ENCODE measurements at regions not wholly inside any gene's neighbourhood (a gene's known extent, or its start where the extent isn't known, plus 50 kb on each side); places are given as distances from the start of the nearest gene placed in this dataset.

DNA sequence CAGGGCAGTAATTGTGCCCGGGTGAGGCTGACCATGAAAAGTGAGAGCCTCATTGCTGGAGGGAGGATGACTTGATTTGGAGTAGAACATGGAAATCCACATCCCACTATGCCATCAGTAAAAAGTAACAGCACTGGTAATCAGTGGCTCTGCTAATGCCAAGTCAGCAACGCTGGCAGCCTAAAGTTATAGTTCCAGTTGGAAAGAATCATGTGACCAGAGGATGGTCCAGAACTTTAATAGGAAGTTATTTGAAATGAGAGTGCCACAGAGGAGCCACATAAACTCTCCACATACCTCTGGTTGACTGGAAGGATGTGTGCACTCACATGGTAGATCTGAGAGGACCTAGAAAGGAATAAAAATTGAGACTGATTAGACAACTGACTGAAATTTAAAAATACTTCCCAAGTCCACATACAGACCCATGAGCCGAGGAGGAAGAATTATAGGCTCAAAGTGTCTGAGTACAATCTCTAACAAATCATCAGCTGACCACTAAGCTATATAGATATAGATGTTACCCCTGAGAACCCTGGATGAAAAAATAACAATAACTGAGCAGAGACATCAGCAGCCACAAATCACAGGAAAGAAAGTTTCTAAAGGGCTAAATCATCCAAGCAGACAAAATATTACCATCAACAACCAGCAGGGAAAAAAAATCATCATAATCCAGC, 346.8 kb downstream of the STK39 start:
- FAIRE-seq (no peak), DNase-seq (ENCODE audit: extremely low spot score, insufficient read length, low read depth) (no peak)

DNA sequence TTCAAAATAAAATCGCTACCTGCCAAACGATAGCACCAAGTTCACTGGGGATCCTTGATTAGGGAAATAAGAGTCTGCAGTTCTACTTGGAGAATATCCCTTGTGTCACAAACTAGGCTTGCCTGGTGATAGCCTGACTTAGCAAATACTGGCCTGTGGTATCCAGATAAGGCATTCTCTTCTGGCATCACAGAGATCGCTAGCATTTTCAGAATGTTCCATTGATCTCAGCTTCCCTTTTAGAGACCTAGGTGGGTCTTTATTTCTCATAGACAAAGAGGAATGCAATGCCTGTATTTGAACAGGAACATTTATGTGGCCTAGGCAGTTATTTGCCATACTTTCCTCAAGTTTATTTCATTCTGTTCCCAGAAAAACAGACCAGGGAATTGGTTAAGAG, 349.1 kb downstream of the STK39 start:
- FAIRE-seq = no peak

GRCh38 chr2:167891841-167892240, 355.6 kb downstream of the STK39 start:
- DNase-seq (ENCODE audit: extremely low spot score, insufficient read length, low read depth) (no peak), FAIRE-seq (no peak)

More for the DNA sequence above, 349.1 kb downstream of the STK39 start:
- no peak for DNase-seq (ENCODE audit: extremely low spot score, insufficient read length, low read depth)

GRCh38 chr2:167890739-167891138, 356.7 kb downstream of the STK39 start:
- no peak for DNase-seq (ENCODE audit: extremely low spot score, insufficient read length, low read depth)
- FAIRE-seq = no peak

DNA sequence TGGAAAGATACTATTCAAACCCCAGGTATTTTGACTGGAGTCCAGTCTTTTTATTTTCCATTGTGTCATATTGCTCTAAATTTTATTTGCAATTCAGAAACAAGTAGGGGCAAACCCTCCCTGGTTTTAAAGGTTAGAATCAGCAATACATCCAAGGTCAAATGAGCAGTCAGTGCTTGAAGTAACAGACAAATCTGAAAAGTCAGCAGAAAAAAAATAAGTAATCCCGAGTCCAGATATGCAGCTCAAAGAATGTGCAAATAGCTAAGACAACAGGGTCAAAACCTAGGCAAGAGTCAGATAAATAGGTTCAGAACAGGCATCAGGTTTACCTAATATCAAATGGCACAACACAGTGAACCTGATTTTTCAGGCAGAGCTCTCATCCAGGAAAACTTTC, 367.0 kb downstream of the STK39 start:
- DNase-seq (ENCODE audit: extremely low spot score, insufficient read length, low read depth) = no peak
- no peak for FAIRE-seq

DNA sequence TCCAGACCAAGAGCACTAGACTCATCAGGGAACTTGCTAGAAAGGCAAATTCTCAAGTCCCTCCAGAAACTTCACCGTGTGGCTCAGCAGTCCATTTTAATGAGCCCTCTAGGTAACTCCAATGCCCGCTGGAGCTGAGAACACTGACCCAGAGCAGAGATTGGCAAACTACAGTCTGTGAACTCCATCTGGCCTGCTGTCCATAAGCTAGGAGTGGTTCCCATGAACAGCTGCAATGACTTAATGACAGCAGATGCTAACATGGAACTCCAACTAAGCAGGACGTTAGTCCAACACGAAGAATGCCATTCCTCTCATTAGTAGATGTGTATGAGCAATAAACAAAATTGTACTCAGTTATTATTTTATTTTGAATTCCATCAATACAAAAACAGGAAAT, 371.9 kb downstream of the STK39 start:
- FAIRE-seq = no peak
- no peak for DNase-seq (ENCODE audit: extremely low spot score, insufficient read length, low read depth)

DNA sequence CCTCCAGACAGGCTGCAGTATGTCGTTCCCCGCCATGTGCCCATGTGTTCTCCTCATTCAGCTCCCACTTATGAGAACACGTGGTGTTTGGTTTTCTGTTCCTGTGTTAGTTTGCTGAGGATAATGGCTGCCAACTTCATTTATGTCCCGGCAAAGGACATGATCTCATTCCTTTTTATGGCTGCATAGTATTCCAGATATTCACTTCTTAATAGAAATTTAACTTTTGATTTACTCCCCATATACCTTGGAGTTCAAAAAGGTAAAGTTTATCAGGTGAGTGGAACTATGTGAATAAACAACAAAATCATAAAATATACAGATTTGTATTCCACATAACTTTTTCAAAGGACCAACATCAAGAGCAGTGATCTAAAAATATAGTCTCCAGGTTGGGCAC, 372.6 kb downstream of the STK39 start:
- FAIRE-seq (no peak), DNase-seq (ENCODE audit: extremely low spot score, insufficient read length, low read depth) (no peak)

GRCh38 chr2:167871286-167871685, 376.1 kb downstream of the STK39 start:
- FAIRE-seq (no peak), DNase-seq (ENCODE audit: extremely low spot score, insufficient read length, low read depth) (no peak)

DNA sequence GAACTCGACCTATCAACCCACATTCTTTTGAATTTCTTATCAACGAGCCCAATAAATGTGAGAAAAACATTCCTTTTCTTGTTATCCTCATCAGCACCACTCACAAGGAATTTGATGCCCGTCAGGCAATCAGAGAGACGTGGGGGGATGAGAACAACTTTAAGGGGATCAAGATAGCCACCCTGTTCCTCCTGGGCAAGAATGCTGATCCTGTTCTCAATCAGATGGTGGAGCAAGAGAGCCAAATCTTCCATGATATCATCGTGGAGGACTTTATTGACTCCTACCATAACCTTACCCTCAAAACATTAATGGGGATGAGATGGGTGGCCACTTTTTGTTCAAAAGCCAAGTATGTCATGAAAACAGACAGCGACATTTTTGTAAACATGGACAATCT, 378.2 kb downstream of the STK39 start:
- FAIRE-seq (no peak), DNase-seq (ENCODE audit: extremely low spot score, insufficient read length, low read depth) (no peak)

DNA sequence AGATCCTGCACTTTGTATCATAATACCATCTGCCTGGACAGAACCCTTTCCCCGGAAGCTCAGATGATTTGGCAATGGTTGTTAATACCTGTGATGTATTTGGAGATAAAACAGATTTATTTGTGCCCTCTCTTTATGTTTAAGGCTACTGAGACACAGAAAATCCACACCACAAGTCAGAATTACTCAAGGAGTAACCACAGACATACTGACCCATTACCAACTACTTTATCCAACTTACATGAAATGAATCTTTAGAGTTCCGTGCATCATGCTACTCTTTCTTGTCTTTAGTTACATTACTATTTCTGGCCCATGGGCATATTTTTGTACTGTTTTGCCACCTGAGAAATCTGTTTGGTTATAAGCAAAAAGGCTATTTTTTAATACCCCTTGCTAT, 384.0 kb downstream of the STK39 start:
- DNase-seq (ENCODE audit: extremely low spot score, insufficient read length, low read depth) = no peak
- peak; percentile 48 for FAIRE-seq

DNA sequence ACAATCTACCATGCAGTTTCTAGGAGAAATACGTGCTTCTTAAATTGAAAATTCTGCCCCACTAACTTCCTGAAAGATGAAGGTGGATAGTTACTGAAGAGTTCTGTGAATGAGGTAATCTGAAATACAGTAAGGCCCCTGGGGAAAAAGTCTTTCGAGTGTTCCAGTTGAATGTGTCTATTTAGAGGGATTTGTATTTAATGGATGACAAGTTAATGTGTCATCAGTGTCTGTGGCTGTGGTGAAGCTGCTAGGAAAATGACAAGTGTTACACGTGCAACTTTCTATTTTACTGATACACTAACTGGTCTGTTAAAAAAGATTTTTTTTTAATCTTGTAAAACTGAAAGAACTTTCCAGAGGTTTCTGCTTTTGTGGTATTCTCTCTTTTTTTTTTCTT, 384.6 kb downstream of the STK39 start:
- DNase-seq (ENCODE audit: extremely low spot score, insufficient read length, low read depth) = peak; percentile 18
- FAIRE-seq = peak; percentile 93

- no peak for FAIRE-seq
- DNase-seq (ENCODE audit: extremely low spot score, insufficient read length, low read depth) = no peak
Observed at GRCh38 chr2:167862296-167862695, 385.1 kb downstream of the STK39 start.

GRCh38 chr2:167861574-167862193, 385.7 kb downstream of the STK39 start:
- no peak for FAIRE-seq

GRCh38 chr2:167860082-167860481, 387.3 kb downstream of the STK39 start:
- DNase-seq (ENCODE audit: extremely low spot score, insufficient read length, low read depth) (no peak), FAIRE-seq (peak; percentile 71)

More at GRCh38 chr2:167861574-167862193, 385.7 kb downstream of the STK39 start:
- DNase-seq (ENCODE audit: extremely low spot score, insufficient read length, low read depth) = no peak

DNA sequence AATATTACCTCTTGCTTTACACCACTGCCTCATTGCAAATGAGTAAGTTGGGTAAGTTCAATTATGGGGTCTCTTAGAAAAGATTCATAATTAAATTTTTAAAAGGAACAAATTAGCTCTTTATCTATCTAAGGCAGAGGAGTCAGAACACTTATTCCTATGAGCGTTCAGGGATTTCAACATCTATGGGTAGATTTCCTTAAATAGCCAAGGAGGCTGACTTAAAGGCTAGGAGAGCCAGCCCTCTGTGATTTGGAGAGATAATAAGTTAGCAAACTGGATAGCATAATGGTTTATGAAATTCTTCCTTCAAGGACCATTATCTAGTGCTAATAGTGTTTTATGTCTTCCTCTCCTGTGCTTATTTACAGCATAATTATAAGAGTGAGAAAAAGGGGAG, 387.7 kb downstream of the STK39 start:
- no peak for FAIRE-seq
- DNase-seq (ENCODE audit: extremely low spot score, insufficient read length, low read depth) = no peak

GRCh38 chr2:167858086-167858485, 389.3 kb downstream of the STK39 start:
- no peak for FAIRE-seq
- no peak for DNase-seq (ENCODE audit: extremely low spot score, insufficient read length, low read depth)

DNA sequence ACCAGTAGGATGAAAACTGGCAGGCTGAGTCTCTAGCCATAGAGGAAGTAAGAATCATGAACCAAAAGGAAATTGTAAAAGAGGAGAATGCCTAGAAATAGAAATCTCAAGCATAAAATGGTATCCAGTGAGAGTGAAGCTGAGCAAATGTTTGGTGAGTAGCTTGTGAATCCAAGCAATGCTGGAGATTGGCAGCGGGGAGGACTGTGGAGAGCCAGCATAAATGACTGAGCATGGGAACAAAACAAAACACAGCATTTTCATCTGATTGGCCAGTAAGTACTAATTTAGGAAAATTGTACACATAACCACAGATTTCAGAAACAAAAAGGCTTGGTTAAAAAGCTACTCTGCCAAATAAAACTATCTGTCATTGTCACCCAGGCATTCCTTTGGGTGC, 390.0 kb downstream of the STK39 start:
- DNase-seq (ENCODE audit: extremely low spot score, insufficient read length, low read depth) (no peak), FAIRE-seq (peak; percentile 45)

DNA sequence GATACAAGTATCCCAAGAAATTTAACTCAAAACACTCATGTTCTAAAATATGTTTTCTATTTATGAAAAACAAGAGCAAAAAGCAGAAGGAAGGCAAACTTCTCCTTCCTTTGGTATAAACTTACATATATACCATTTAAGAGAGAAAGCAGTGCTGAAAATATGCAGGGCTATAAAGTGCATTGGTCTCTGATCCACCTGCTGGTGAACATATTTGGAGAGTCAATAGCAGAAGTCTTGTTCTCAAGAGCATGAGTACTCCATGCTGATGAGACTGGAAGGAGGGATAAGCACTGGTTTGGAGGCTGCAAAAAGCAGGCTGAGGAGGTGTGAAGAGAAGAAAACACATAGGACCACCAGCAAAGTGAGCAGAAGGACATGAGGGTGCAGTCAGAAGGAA, 391.2 kb downstream of the STK39 start:
- FAIRE-seq (no peak), DNase-seq (ENCODE audit: extremely low spot score, insufficient read length, low read depth) (no peak)

DNA sequence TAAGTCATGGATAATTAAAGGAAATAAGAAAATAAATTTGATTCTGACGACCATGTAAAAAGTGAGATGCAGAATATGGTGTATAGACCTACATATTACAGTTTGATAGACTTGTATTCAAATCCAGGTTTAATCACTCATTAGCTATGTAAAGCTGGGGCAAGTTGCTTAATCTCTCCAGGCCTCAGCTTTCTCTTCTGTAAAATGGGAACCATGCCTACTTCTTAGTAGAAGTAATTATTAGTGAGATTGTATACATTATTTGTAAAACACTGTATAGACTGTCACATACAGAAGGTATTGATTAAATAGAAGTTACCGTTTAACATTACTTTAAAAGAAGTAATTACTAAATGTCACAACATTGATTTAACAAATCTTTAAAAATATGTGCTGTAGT, 392.2 kb downstream of the STK39 start:
- DNase-seq (ENCODE audit: extremely low spot score, insufficient read length, low read depth) (no peak), FAIRE-seq (no peak)

GRCh38 chr2:167853717-167854116, 393.7 kb downstream of the STK39 start:
- no peak for DNase-seq (ENCODE audit: extremely low spot score, insufficient read length, low read depth)

GRCh38 chr2:167851876-167852275, 395.5 kb downstream of the STK39 start:
- DNase-seq (ENCODE audit: extremely low spot score, insufficient read length, low read depth) = no peak
- no peak for FAIRE-seq

More at GRCh38 chr2:167853717-167854116, 393.7 kb downstream of the STK39 start:
- no peak for FAIRE-seq

GRCh38 chr2:167851323-167851860, 396.0 kb downstream of the STK39 start:
- no peak for DNase-seq (ENCODE audit: extremely low spot score, insufficient read length, low read depth)
- no peak for FAIRE-seq
